ENCODE measurements at regions not wholly inside any gene's neighbourhood (a gene's known extent, or its start where the extent isn't known, plus 50 kb on each side); places are given as distances from the start of the nearest gene placed in this dataset.

GRCh38 chr6:154619146-154619545 lies 108.7 kb upstream of the CNKSR3 start:
- no peak for TF ChIP-seq CTCF (IDR thresholded peaks at IDR 0.05 in 2 of 3, conservative IDR thresholded peaks at IDR 0.05 in 1 of 3; ENCODE audit: borderline replicate concordance in 1 of 3, insufficient read depth in 1 of 3, low read depth in 2 of 3, low read length in 2 of 3)
- TF ChIP-seq ZFX (IDR thresholded peaks at IDR 0.05): no peak
- no peak for TF ChIP-seq JUND (IDR thresholded peaks at IDR 0.05)
- TF ChIP-seq ELF1 (IDR thresholded peaks at IDR 0.05; ENCODE audit: borderline replicate concordance, low read depth): no peak
- no peak for TF ChIP-seq SIN3A (IDR thresholded peaks at IDR 0.05; ENCODE audit: low read depth)
- no peak for TF ChIP-seq ATF3 (IDR thresholded peaks at IDR 0.05)
